K562 (cell line): ENCODE measurements at regions not wholly inside any gene's neighbourhood (a gene's known extent, or its start where the extent isn't known, plus 50 kb on each side); places are given as distances from the start of the nearest gene placed in this dataset.

Experiments used
- BCOR ChIP-seq: fragments of 450-650 bp; IDR thresholded peaks from 2 replicates; pipeline ENCODE4 v1.6.1; 2016
- MEF2A ChIP-seq: IDR thresholded peaks from 2 replicates; pipeline ENCODE4 v1.6.1; 2011; ENCODE audit warnings: low read depth, mild to moderate bottlenecking, low read length, moderate library complexity; ENCODE audit not compliant: control insufficient read depth
- NUFIP1 ChIP-seq: fragments of 450-650 bp; IDR thresholded peaks from 2 replicates; pipeline ENCODE4 v1.6.1; 2018; ENCODE audit not compliant: partially characterized antibody
- SRF ChIP-seq, 2 experiments: fragments of 250-450, 450-650 bp in 1 of 2; sonication (Bioruptor Pico) in 1 of 2; sonication (generic) in 1 of 2; formaldehyde crosslinking; IDR thresholded peaks; 2 replicates each; pipeline versions ENCODE4 v1.5.0 to v1.5.1; 2020 to 2022; ENCODE audit warnings: mild to moderate bottlenecking in 1 of 2, missing genetic modification reagents in 1 of 2
- THRB ChIP-seq: fragments of 450-650 bp; formaldehyde crosslinking; conservative IDR thresholded peaks from 2 replicates; pipeline ENCODE4 v1.4.0; 2022; ENCODE audit warnings: mild to moderate bottlenecking, missing genetic modification characterization
- XRCC3 ChIP-seq: fragments of 450-650 bp; IDR thresholded peaks from 2 replicates; pipeline ENCODE4 v1.6.1; 2017; ENCODE audit warnings: mild to moderate bottlenecking, moderate library complexity
- TF ChIP-seq, protein P1 (sequence below), 2 experiments: fragments of 450-650 bp; formaldehyde crosslinking in 1 of 2; IDR thresholded peaks; 2 replicates each; pipeline versions ENCODE4 v1.4.0 to v1.6.1; 2014 to 2020; ENCODE audit warnings: mild to moderate bottlenecking in 2 of 2, borderline replicate concordance in 1 of 2, low read depth in 1 of 2
- TF ChIP-seq, protein P2 (sequence below): IDR thresholded peaks from 2 replicates; pipeline ENCODE4 v1.6.1; 2014; ENCODE audit warnings: antibody characterized with exemption
- TF ChIP-seq, protein P3 (sequence below): fragments of 450-650 bp; IDR thresholded peaks from 2 replicates; pipeline ENCODE4 v1.6.1; 2017; ENCODE audit warnings: antibody characterized with exemption

DNA sequence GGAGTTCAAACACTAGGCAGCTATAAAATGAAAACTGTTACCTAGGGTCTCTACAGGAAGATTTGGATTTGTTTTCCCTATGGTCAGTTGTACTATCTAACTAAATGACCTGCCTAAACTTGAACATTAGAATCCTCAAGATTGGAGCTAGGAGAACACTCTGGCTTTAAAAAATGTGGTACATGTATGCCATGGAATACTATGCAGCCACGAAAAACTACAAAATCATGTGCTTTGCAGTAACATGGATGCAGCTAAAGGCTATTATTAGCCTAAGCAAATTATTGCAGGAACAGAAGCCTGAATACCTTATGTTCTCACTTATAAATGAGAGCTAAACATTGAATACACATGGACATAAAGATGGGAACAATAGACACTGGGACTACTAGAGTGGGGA, 87.1 kb upstream of the MAGI2 start (continued):
- TF ChIP-seq, protein P1, sequence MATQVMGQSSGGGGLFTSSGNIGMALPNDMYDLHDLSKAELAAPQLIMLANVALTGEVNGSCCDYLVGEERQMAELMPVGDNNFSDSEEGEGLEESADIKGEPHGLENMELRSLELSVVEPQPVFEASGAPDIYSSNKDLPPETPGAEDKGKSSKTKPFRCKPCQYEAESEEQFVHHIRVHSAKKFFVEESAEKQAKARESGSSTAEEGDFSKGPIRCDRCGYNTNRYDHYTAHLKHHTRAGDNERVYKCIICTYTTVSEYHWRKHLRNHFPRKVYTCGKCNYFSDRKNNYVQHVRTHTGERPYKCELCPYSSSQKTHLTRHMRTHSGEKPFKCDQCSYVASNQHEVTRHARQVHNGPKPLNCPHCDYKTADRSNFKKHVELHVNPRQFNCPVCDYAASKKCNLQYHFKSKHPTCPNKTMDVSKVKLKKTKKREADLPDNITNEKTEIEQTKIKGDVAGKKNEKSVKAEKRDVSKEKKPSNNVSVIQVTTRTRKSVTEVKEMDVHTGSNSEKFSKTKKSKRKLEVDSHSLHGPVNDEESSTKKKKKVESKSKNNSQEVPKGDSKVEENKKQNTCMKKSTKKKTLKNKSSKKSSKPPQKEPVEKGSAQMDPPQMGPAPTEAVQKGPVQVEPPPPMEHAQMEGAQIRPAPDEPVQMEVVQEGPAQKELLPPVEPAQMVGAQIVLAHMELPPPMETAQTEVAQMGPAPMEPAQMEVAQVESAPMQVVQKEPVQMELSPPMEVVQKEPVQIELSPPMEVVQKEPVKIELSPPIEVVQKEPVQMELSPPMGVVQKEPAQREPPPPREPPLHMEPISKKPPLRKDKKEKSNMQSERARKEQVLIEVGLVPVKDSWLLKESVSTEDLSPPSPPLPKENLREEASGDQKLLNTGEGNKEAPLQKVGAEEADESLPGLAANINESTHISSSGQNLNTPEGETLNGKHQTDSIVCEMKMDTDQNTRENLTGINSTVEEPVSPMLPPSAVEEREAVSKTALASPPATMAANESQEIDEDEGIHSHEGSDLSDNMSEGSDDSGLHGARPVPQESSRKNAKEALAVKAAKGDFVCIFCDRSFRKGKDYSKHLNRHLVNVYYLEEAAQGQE (IDR thresholded peaks at IDR 0.05; ENCODE audit: borderline replicate concordance) = no peak
- TF ChIP-seq, protein P1 (CRISPR knock-in tag; IDR thresholded peaks at IDR 0.05; ENCODE audit: low read depth) = no peak
- TF ChIP-seq, protein P2, sequence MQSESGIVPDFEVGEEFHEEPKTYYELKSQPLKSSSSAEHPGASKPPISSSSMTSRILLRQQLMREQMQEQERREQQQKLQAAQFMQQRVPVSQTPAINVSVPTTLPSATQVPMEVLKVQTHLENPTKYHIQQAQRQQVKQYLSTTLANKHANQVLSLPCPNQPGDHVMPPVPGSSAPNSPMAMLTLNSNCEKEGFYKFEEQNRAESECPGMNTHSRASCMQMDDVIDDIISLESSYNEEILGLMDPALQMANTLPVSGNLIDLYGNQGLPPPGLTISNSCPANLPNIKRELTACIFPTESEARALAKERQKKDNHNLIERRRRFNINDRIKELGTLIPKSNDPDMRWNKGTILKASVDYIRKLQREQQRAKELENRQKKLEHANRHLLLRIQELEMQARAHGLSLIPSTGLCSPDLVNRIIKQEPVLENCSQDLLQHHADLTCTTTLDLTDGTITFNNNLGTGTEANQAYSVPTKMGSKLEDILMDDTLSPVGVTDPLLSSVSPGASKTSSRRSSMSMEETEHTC = no peak
- no peak for TF ChIP-seq SRF (CRISPR knock-in tag; IDR thresholded peaks at IDR 0.05)
- TF ChIP-seq MEF2A = no peak
- TF ChIP-seq, protein P3, sequence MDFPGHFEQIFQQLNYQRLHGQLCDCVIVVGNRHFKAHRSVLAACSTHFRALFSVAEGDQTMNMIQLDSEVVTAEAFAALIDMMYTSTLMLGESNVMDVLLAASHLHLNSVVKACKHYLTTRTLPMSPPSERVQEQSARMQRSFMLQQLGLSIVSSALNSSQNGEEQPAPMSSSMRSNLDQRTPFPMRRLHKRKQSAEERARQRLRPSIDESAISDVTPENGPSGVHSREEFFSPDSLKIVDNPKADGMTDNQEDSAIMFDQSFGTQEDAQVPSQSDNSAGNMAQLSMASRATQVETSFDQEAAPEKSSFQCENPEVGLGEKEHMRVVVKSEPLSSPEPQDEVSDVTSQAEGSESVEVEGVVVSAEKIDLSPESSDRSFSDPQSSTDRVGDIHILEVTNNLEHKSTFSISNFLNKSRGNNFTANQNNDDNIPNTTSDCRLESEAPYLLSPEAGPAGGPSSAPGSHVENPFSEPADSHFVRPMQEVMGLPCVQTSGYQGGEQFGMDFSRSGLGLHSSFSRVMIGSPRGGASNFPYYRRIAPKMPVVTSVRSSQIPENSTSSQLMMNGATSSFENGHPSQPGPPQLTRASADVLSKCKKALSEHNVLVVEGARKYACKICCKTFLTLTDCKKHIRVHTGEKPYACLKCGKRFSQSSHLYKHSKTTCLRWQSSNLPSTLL = no peak
- no peak for TF ChIP-seq BCOR
- TF ChIP-seq NUFIP1 = no peak
- no peak for TF ChIP-seq THRB
- TF ChIP-seq XRCC3 = no peak
- TF ChIP-seq, all 486 proteins: peak for 0
